ENCODE measurements at regions not wholly inside any gene's neighbourhood (a gene's known extent, or its start where the extent isn't known, plus 50 kb on each side); places are given as distances from the start of the nearest gene placed in this dataset.

- TF ChIP-seq ZNF155 (tag by site-specific recombination; IDR thresholded peaks at IDR 0.05) (no peak), ZNF747 (tag by site-specific recombination; IDR thresholded peaks at IDR 0.05) (no peak), ZNF302 (tag by site-specific recombination; IDR thresholded peaks at IDR 0.05; ENCODE audit: low read depth) (no peak)
Observed at GRCh38 chr5:130939059-130939458, 226.0 kb downstream of the HINT1 start (continued).

GRCh38 chr5:130937046-130937445 lies 228.0 kb downstream of the HINT1 start:
- POLR2A ChIA-PET = no interaction called here
- H3K36me3 ChIP-seq (ENCODE audit: control insufficient read depth in 2 of 2, insufficient read depth in 1 of 2, low read length in 2 of 2) = no peaks in the 10 kb centered on the region
- CTCF ChIA-PET = no interaction called here

GRCh38 chr5:130923543-130924124 lies 241.4 kb downstream of the HINT1 start:
- Histone ChIP-seq H3K36me3 (ENCODE audit: control insufficient read depth in 2 of 2, insufficient read depth in 1 of 2, low read length in 2 of 2) (no peaks in the 10 kb centered on the region), H3K27ac (ENCODE audit: extremely low read depth, low read depth, low read length) (no peak overlapping the region), H3K9me3 (ENCODE audit: control insufficient read depth, insufficient read depth, low read depth, low read length) (no peaks in the 10 kb centered on the region), H3K4me1 (ENCODE audit: control insufficient read depth, insufficient read depth, low read length) (no peaks in the 10 kb centered on the region), H3K4me3 (ENCODE audit: low read depth, low read length) (no peak overlapping the region)
- CTCF ChIA-PET = no interaction called here
- TF ChIP-seq ZNF37A (tag by site-specific recombination; IDR thresholded peaks at IDR 0.05) = no peak
- TF ChIP-seq ZBTB49 (tag by site-specific recombination; IDR thresholded peaks at IDR 0.05; ENCODE audit: low read depth) = no peak
- TF ChIP-seq ZNF280D (tag by site-specific recombination; IDR thresholded peaks at IDR 0.05) = no peak
- no peak for TF ChIP-seq ZNF747 (tag by site-specific recombination; IDR thresholded peaks at IDR 0.05)
- no peak for TF ChIP-seq ZSCAN16 (tag by site-specific recombination; IDR thresholded peaks at IDR 0.05)
- TF ChIP-seq ZNF585B (tag by site-specific recombination; IDR thresholded peaks at IDR 0.05) = no peak
- POLR2A ChIA-PET = no interaction called here

More at GRCh38 chr5:130937046-130937445, 228.0 kb downstream of the HINT1 start:
- no peak overlapping the region for H3K4me3 ChIP-seq (ENCODE audit: low read depth, low read length)
- no peaks in the 10 kb centered on the region for H3K4me1 ChIP-seq (ENCODE audit: control insufficient read depth, insufficient read depth, low read length)
- no peak overlapping the region for H3K27ac ChIP-seq (ENCODE audit: extremely low read depth, low read depth, low read length)
- H3K9me3 ChIP-seq (ENCODE audit: control insufficient read depth, insufficient read depth, low read depth, low read length) = no peaks in the 10 kb centered on the region
- TF ChIP-seq GFI1B (tag by site-specific recombination; IDR thresholded peaks at IDR 0.05) = no peak
- no peak for TF ChIP-seq SP2 (tag by site-specific recombination; IDR thresholded peaks at IDR 0.05)
- TF ChIP-seq WT1 (tag by site-specific recombination; IDR thresholded peaks at IDR 0.05) = no peak
- no peak for TF ChIP-seq AEBP2 (tag by site-specific recombination; IDR thresholded peaks at IDR 0.05; ENCODE audit: borderline replicate concordance)
- TF ChIP-seq GLI4 (tag by site-specific recombination; IDR thresholded peaks at IDR 0.05) = no peak
- TF ChIP-seq ZNF560 (tag by site-specific recombination; IDR thresholded peaks at IDR 0.05; ENCODE audit: borderline replicate concordance) = no peak
- no peak for TF ChIP-seq ZNF148 (tag by site-specific recombination; IDR thresholded peaks at IDR 0.05; ENCODE audit: borderline replicate concordance)
- TF ChIP-seq ZNF701 (tag by site-specific recombination; IDR thresholded peaks at IDR 0.05) = no peak
- no peak for TF ChIP-seq MEIS1 (CRISPR knock-in tag; IDR thresholded peaks at IDR 0.05; ENCODE audit: borderline replicate concordance)
